ENCODE measurements at regions not wholly inside any gene's neighbourhood (a gene's known extent, or its start where the extent isn't known, plus 50 kb on each side); places are given as distances from the start of the nearest gene placed in this dataset.

DNA sequence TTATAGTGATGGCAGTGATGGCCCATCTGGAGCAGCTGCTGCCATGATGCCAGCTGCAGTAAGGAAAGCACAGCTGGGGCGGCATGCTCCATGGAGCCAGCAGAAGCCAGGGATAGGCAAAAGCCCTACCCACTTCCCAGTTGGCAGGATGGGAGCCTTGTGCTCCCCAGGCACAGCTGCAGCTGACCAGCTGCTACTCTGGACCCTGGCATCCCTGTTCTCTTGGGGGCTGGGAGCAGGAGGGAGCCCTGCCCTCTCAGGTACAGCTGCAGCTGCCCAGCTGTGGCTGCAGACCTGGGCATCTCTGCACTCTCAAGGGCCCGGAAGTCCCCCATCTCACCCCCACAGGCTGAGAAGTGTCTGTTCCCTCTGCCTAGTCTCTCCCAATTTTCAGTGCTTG lies 531.9 kb downstream of the PCDH18 start:
- TF ChIP-seq BACH2 (CRISPR knock-in tag; IDR thresholded peaks at IDR 0.05; ENCODE audit: borderline replicate concordance) (no peak), TOX (CRISPR knock-in tag; IDR thresholded peaks at IDR 0.05; ENCODE audit: borderline replicate concordance) (no peak)

Measured in SK-N-SH treated with all-trans-retinoic acid at 6 μM for 48 hours (cell line).